ENCODE measurements at regions not wholly inside any gene's neighbourhood (a gene's known extent, or its start where the extent isn't known, plus 50 kb on each side); places are given as distances from the start of the nearest gene placed in this dataset.

DNA sequence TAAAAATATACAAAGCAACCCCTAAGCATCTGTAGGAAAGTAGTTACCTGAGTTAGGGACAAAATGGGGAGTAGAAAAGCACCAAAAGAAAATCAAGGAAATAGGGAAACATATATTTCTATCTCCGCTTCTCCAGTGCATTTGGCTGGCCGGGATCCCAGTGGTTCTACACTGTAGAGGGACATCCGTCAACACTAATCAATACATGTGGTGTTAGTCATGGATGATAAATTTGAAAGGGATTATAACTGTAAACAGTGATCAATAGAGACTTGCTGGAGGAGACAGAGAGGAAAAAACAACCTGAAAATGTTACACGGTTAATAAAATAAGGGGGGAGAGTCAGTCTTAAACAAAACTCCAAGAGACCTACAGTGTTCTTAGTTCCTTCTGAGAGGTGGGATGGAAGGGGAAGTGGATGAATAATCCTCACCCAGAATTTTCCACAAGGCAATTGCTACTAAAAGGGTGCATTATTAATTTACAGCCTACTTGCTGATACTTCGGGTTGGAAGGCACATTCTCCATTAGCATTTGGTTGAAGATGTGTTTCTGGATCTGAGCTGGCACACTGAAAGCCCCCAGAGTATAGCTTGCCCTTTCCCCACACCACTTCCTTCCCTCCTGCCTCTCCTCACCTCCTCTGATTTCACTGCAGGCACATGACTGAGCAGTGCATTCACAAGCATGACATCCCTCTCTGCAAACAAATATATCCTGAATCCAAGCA lies 530.0 kb downstream of the BCL11A start:
- TF ChIP-seq FOXK2 (IDR thresholded peaks at IDR 0.05) = no peak
- TF ChIP-seq ELF4 (IDR thresholded peaks at IDR 0.05) = no peak
- TF ChIP-seq BHLHE40 (IDR thresholded peaks at IDR 0.05; ENCODE audit: borderline replicate concordance) = no peak
- no peak for TF ChIP-seq HDGF (IDR thresholded peaks at IDR 0.05; ENCODE audit: borderline replicate concordance)
- no peak for TF ChIP-seq ARNT (IDR thresholded peaks at IDR 0.05)
- no peak for TF ChIP-seq SUZ12 (IDR thresholded peaks at IDR 0.05)
- no peak for TF ChIP-seq ZNF384 (IDR thresholded peaks at IDR 0.05)
- no peak for TF ChIP-seq L3MBTL2 (conservative IDR thresholded peaks at IDR 0.05)
- TF ChIP-seq TARDBP (IDR thresholded peaks at IDR 0.05) = no peak
- TF ChIP-seq NFRKB (IDR thresholded peaks at IDR 0.05) = no peak
- no peak for TF ChIP-seq FOXA1 (IDR thresholded peaks at IDR 0.05)
- no peak for TF ChIP-seq SP1 (IDR thresholded peaks at IDR 0.05)
- no peak for TF ChIP-seq LEF1 (IDR thresholded peaks at IDR 0.05; ENCODE audit: borderline replicate concordance)
- TF ChIP-seq FOXM1 (IDR thresholded peaks at IDR 0.05; ENCODE audit: borderline replicate concordance) = no peak

All from HEK293T (cell line).